ENCODE measurements at regions not wholly inside any gene's neighbourhood (a gene's known extent, or its start where the extent isn't known, plus 50 kb on each side); places are given as distances from the start of the nearest gene placed in this dataset.

GRCh38 chr2:16777123-16777870 is 111.7 kb upstream of the CYRIA start:
- TF ChIP-seq ZNF274 (IDR thresholded peaks at IDR 0.05; ENCODE audit: low read depth, low read length) (no peak), SUZ12 (IDR thresholded peaks at IDR 0.05; ENCODE audit: extremely low read depth, insufficient read depth, insufficient read length) (no peak)

Data from NT2/D1 (cell line).